ENCODE measurements at regions not wholly inside any gene's neighbourhood (a gene's known extent, or its start where the extent isn't known, plus 50 kb on each side); places are given as distances from the start of the nearest gene placed in this dataset.

- no peak for DNase-seq
Measured at GRCh38 chr5:40384782-40385390, 294.8 kb upstream of the PTGER4 start.

GRCh38 chr5:40383749-40384651 lies 295.7 kb upstream of the PTGER4 start:
- no peak for DNase-seq

- no peak for DNase-seq
Measured at GRCh38 chr5:40381676-40382363, 297.9 kb upstream of the PTGER4 start.

- DNase-seq, result no peak
Measured at GRCh38 chr5:40381016-40381415, 298.7 kb upstream of the PTGER4 start.

- DNase-seq, result no peak
Measured at GRCh38 chr5:40378396-40379177, 301.1 kb upstream of the PTGER4 start.

GRCh38 chr5:40376566-40376965 lies 303.1 kb upstream of the PTGER4 start:
- no peak for DNase-seq

- DNase-seq, result no peak
Measured at GRCh38 chr5:40374853-40375252, 304.9 kb upstream of the PTGER4 start.

GRCh38 chr5:40368200-40368599 lies 311.5 kb upstream of the PTGER4 start:
- DNase-seq, result no peak

GRCh38 chr5:40367255-40367654 lies 312.5 kb upstream of the PTGER4 start:
- no peak for DNase-seq

GRCh38 chr5:40365342-40366330 lies 314.1 kb upstream of the PTGER4 start:
- no peak for DNase-seq

- DNase-seq, result no peak
Measured at GRCh38 chr5:40364441-40364840, 315.3 kb upstream of the PTGER4 start.

GRCh38 chr5:40361378-40361777 lies 318.3 kb upstream of the PTGER4 start:
- no peak for DNase-seq

- DNase-seq, result no peak
Measured at GRCh38 chr5:40360685-40361084, 319.0 kb upstream of the PTGER4 start.

GRCh38 chr5:40359832-40360231 lies 319.9 kb upstream of the PTGER4 start:
- no peak for DNase-seq

GRCh38 chr5:40359093-40359492 lies 320.6 kb upstream of the PTGER4 start:
- no peak for DNase-seq

- DNase-seq, result no peak
Measured at GRCh38 chr5:40356248-40356647, 323.5 kb upstream of the PTGER4 start.

GRCh38 chr5:40355846-40356245 lies 323.9 kb upstream of the PTGER4 start:
- no peak for DNase-seq

- no peak for DNase-seq
Measured at GRCh38 chr5:40355181-40355580, 324.5 kb upstream of the PTGER4 start.

GRCh38 chr5:40354171-40354570 lies 325.5 kb upstream of the PTGER4 start:
- DNase-seq, result no peak

- no peak for DNase-seq
Measured at GRCh38 chr5:40353442-40353841, 326.3 kb upstream of the PTGER4 start.

- DNase-seq, result no peak
Measured at GRCh38 chr5:40347981-40348725, 331.6 kb upstream of the PTGER4 start.
